ENCODE measurements at regions not wholly inside any gene's neighbourhood (a gene's known extent, or its start where the extent isn't known, plus 50 kb on each side); places are given as distances from the start of the nearest gene placed in this dataset.
A peak's percentile ranks its signal among the peaks of the same experiment; 100 is the strongest.

GRCh38 chr20:61126369-61127195 lies 125.5 kb upstream of the CDH4 start:
- intact Hi-C loops (cut with DNase I; ENCODE audit: low total_unique reads): no loop called here
- H3K4me1 ChIP-seq: no peaks in the 10 kb centered on the region
- H3K27me3 ChIP-seq: peaks cover 0 to 4% (median 0%) of the 10 kb centered on the region in 3 donors
- DNase-seq: no peak
- no peak overlapping the region for H3K4me3 ChIP-seq
- WGBS, 5 donors: 85 to 90% (median 88%) methylated on average over 21 of the region's 21 CpGs
- H3K9me3 ChIP-seq: no peaks in the 10 kb centered on the region
- H3K36me3 ChIP-seq: no peaks in the 10 kb centered on the region
- TF ChIP-seq CTCF (IDR thresholded peaks at IDR 0.05): no peak
- no peak for TF ChIP-seq POLR2AphosphoS5 (IDR thresholded peaks at IDR 0.05)
- H3K27ac ChIP-seq: no peak overlapping the region

GRCh38 chr20:61127311-61128039 lies 124.6 kb upstream of the CDH4 start:
- H3K36me3 ChIP-seq: no peaks in the 10 kb centered on the region
- no peaks in the 10 kb centered on the region for H3K4me1 ChIP-seq
- intact Hi-C loops (cut with DNase I; ENCODE audit: low total_unique reads): no loop called here
- TF ChIP-seq POLR2AphosphoS5 (IDR thresholded peaks at IDR 0.05) (no peak), EP300 (IDR thresholded peaks at IDR 0.05) (no peak)
- H3K27ac ChIP-seq: no peak overlapping the region
- H3K27me3 ChIP-seq: peaks cover 0 to 5% (median 0%) of the 10 kb centered on the region in 3 donors
- H3K9me3 ChIP-seq: no peaks in the 10 kb centered on the region
- no peak overlapping the region for H3K4me3 ChIP-seq
- 76 to 86% (median 79%) methylated on average over 12 of the region's 12 CpGs for WGBS, 5 donors
- DNase-seq: peak in 1 of 2 donors; percentile 17

- 67 to 83% (median 73%) methylated on average over 14 of the region's 14 CpGs for WGBS, 5 donors
- Histone ChIP-seq H3K27me3 (peaks cover 0 to 14% (median 0%) of the 10 kb centered on the region in 3 donors), H3K9me3 (no peaks in the 10 kb centered on the region), H3K36me3 (no peaks in the 10 kb centered on the region), H3K27ac (no peak overlapping the region), H3K4me1 (no peaks in the 10 kb centered on the region), H3K4me3 (no peak overlapping the region)
- intact Hi-C loops (cut with DNase I; ENCODE audit: low total_unique reads): no loop called here
- no peak for TF ChIP-seq POLR2A (IDR thresholded peaks at IDR 0.05)
- no peak for TF ChIP-seq CTCF (IDR thresholded peaks at IDR 0.05)
- TF ChIP-seq EP300 (IDR thresholded peaks at IDR 0.05): no peak
- TF ChIP-seq POLR2AphosphoS5 (IDR thresholded peaks at IDR 0.05): no peak
- DNase-seq: no peak
These were observed 123.3 kb upstream of the CDH4 start for GRCh38 chr20:61128701-61129269.

- Histone ChIP-seq H3K4me3 (no peak overlapping the region), H3K27me3 (peaks cover 0 to 14% (median 0%) of the 10 kb centered on the region in 3 donors), H3K9me3 (no peaks in the 10 kb centered on the region), H3K27ac (no peak overlapping the region), H3K36me3 (no peaks in the 10 kb centered on the region), H3K4me1 (no peaks in the 10 kb centered on the region)
- 31 to 51% (median 47%) methylated on average over 12 of the region's 12 CpGs for WGBS, 5 donors
- intact Hi-C loops (cut with DNase I; ENCODE audit: low total_unique reads): no loop called here
- TF ChIP-seq POLR2AphosphoS5 (IDR thresholded peaks at IDR 0.05) (no peak), POLR2A (IDR thresholded peaks at IDR 0.05) (no peak), EP300 (IDR thresholded peaks at IDR 0.05) (no peak), CTCF (IDR thresholded peaks at IDR 0.05) (no peak)
- DNase-seq: no peak
These were observed 122.8 kb upstream of the CDH4 start for GRCh38 chr20:61129311-61129710.

Measured in stomach (tissue), 8 donors.